Nephron progenitor cell (in vitro differentiated cells): ENCODE measurements at regions not wholly inside any gene's neighbourhood (a gene's known extent, or its start where the extent isn't known, plus 50 kb on each side); places are given as distances from the start of the nearest gene placed in this dataset.

Experiments used
- DNase-seq: peaks from one replicate; pipeline ENCODE4 v3.0.0; 2021
- H3K27ac Mint-ChIP-seq: 2 replicates; pipeline ENCODE4 v1.8.0; 2021; ENCODE audit warnings: mild to moderate bottlenecking, moderate library complexity, mixed read lengths
- H3K27me3 Mint-ChIP-seq: 2 replicates; pipeline ENCODE4 v1.8.0; 2021; ENCODE audit warnings: mild to moderate bottlenecking, low read depth, mixed read lengths; ENCODE audit not compliant: poor library complexity
- H3K36me3 Mint-ChIP-seq: 2 replicates; pipeline ENCODE4 v1.8.0; 2021; ENCODE audit warnings: low read depth, mixed read lengths
- H3K4me1 Mint-ChIP-seq: 2 replicates; pipeline ENCODE4 v1.8.0; 2021; ENCODE audit warnings: mixed read lengths
- H3K4me3 Mint-ChIP-seq: 2 replicates; pipeline ENCODE4 v1.8.0; 2021; ENCODE audit warnings: mild to moderate bottlenecking, moderate library complexity, mixed read lengths
- H3K9me3 Mint-ChIP-seq: 2 replicates; pipeline ENCODE4 v1.8.0; 2021; ENCODE audit warnings: mild to moderate bottlenecking, moderate library complexity, mixed read lengths
- CTCF ChIP-seq: fragments of 200-600 bp; sonication (generic); IDR thresholded peaks from 2 replicates; pipeline ENCODE4 v1.5.0; 2021; ENCODE audit warnings: antibody characterized with exemption

- Mint-ChIP-seq H3K4me3 (no peak overlapping the region), H3K9me3 (no peaks in the 10 kb centered on the region), H3K27me3 (peaks cover 19% of the 10 kb centered on the region), H3K27ac (no peak overlapping the region), H3K36me3 (no peaks in the 10 kb centered on the region), H3K4me1 (peaks cover 40% of the 10 kb centered on the region)
- no peak for DNase-seq
- no peak for TF ChIP-seq CTCF
Measured at GRCh38 chr11:44421090-44421675, 111.2 kb upstream of the ALX4 start.

- Mint-ChIP-seq H3K4me3 (no peak overlapping the region), H3K4me1 (peaks cover 41% of the 10 kb centered on the region), H3K27ac (no peak overlapping the region), H3K27me3 (peaks cover 24% of the 10 kb centered on the region), H3K9me3 (no peaks in the 10 kb centered on the region), H3K36me3 (no peaks in the 10 kb centered on the region)
- DNase-seq: no peak
- no peak for TF ChIP-seq CTCF
Measured at GRCh38 chr11:44423289-44423688, 113.3 kb upstream of the ALX4 start.

GRCh38 chr11:44424841-44425240 is 114.9 kb upstream of the ALX4 start:
- no peak overlapping the region for H3K27ac Mint-ChIP-seq
- peaks cover 29% of the 10 kb centered on the region for H3K27me3 Mint-ChIP-seq
- no peak overlapping the region for H3K4me3 Mint-ChIP-seq
- H3K36me3 Mint-ChIP-seq: no peaks in the 10 kb centered on the region
- TF ChIP-seq CTCF: no peak
- peaks cover 29% of the 10 kb centered on the region for H3K4me1 Mint-ChIP-seq
- H3K9me3 Mint-ChIP-seq: no peaks in the 10 kb centered on the region
- no peak for DNase-seq

- Mint-ChIP-seq H3K9me3 (no peaks in the 10 kb centered on the region), H3K4me1 (peaks cover 24% of the 10 kb centered on the region), H3K4me3 (no peak overlapping the region), H3K27me3 (peaks cover 39% of the 10 kb centered on the region), H3K36me3 (no peaks in the 10 kb centered on the region), H3K27ac (no peak overlapping the region)
- TF ChIP-seq CTCF: no peak
- no peak for DNase-seq
Measured at GRCh38 chr11:44426119-44426518, 116.2 kb upstream of the ALX4 start.

GRCh38 chr11:44426958-44427357 is 117.0 kb upstream of the ALX4 start:
- Mint-ChIP-seq H3K4me1 (peaks cover 16% of the 10 kb centered on the region), H3K27me3 (peaks cover 41% of the 10 kb centered on the region), H3K27ac (no peak overlapping the region), H3K36me3 (no peaks in the 10 kb centered on the region), H3K9me3 (no peaks in the 10 kb centered on the region), H3K4me3 (no peak overlapping the region)
- no peak for TF ChIP-seq CTCF
- no peak for DNase-seq

- peak; percentile 38 for DNase-seq
- Mint-ChIP-seq H3K36me3 (no peaks in the 10 kb centered on the region), H3K9me3 (no peaks in the 10 kb centered on the region), H3K4me1 (peaks cover 13% of the 10 kb centered on the region), H3K4me3 (no peak overlapping the region), H3K27ac (no peak overlapping the region), H3K27me3 (peaks cover 45% of the 10 kb centered on the region)
- peak; percentile 19 for TF ChIP-seq CTCF
Measured at GRCh38 chr11:44427432-44427831, 117.5 kb upstream of the ALX4 start.
